ENCODE measurements at regions not wholly inside any gene's neighbourhood (a gene's known extent, or its start where the extent isn't known, plus 50 kb on each side); places are given as distances from the start of the nearest gene placed in this dataset.
A peak's percentile ranks its signal among the peaks of the same experiment; 100 is the strongest.

GRCh38 chr3:23117856-23118255, 85.3 kb upstream of the UBE2E2 start:
- no peaks in the 10 kb centered on the region for H3K36me3 ChIP-seq (ENCODE audit: control insufficient read depth in 1 of 2, insufficient read depth in 2 of 2, low read length in 2 of 2)
- H3K4me3 ChIP-seq (ENCODE audit: low read depth, low read length): no peak overlapping the region
- H4K91ac ChIP-seq (ENCODE audit: low read depth, low read length): no peak overlapping the region
- H3K9me3 ChIP-seq (ENCODE audit: insufficient read depth, low read depth, low read length): no peaks in the 10 kb centered on the region
- no CpG with 5 or more reads among the region's 1 CpG for WGBS (ENCODE audit: extremely low coverage, insufficient coverage, insufficient read length)
- H3K4me1 ChIP-seq (ENCODE audit: control insufficient read depth in 1 of 2, insufficient read depth in 2 of 2, low read length in 2 of 2): peaks cover 2 to 3% of the 10 kb centered on the region in 2 experiments
- no peak overlapping the region for H3K4me2 ChIP-seq (ENCODE audit: low read length)
- H3K9ac ChIP-seq (ENCODE audit: low read length): no peak overlapping the region
- no peak overlapping the region for H2BK5ac ChIP-seq (ENCODE audit: low read depth, low read length, poor library complexity)
- H3K14ac ChIP-seq (ENCODE audit: low read length): no peak overlapping the region
- no peaks in the 10 kb centered on the region for H3K27me3 ChIP-seq (ENCODE audit: insufficient read depth, low read length)
- H4K12ac ChIP-seq (ENCODE audit: low read depth, low read length): no peak overlapping the region
- H3K4ac ChIP-seq (ENCODE audit: low read depth, low read length): no peak overlapping the region
- no peak overlapping the region for H3K27ac ChIP-seq (ENCODE audit: low read depth, low read length)
- no peak overlapping the region for H3K18ac ChIP-seq (ENCODE audit: low read length)
- no peaks in the 10 kb centered on the region for H3K79me2 ChIP-seq (ENCODE audit: control insufficient read depth, insufficient read depth, low read length, poor library complexity)
- H2BK12ac ChIP-seq (ENCODE audit: low read length): no peak overlapping the region
- H4K8ac ChIP-seq (ENCODE audit: low read depth, low read length): no peak overlapping the region
- no peak overlapping the region for H2BK120ac ChIP-seq (ENCODE audit: insufficient read depth, low read length, poor library complexity)
- no peak overlapping the region for H2AK5ac ChIP-seq (ENCODE audit: low read length)
- H2AFZ ChIP-seq (ENCODE audit: insufficient read depth, low read length, poor library complexity): no peak overlapping the region
- no peaks in the 10 kb centered on the region for H3K79me1 ChIP-seq (ENCODE audit: low read length)
- H3K23ac ChIP-seq (ENCODE audit: low read length): no peak overlapping the region
- peak; percentile 75 to 89 for DNase-seq

- DNase-seq: peak; percentile 51 to 90
- no peak overlapping the region for H3K4ac ChIP-seq (ENCODE audit: low read depth, low read length)
- no peak overlapping the region for H3K27ac ChIP-seq (ENCODE audit: low read depth, low read length)
- H3K79me2 ChIP-seq (ENCODE audit: control insufficient read depth, insufficient read depth, low read length, poor library complexity): no peaks in the 10 kb centered on the region
- H3K9ac ChIP-seq (ENCODE audit: low read length): no peak overlapping the region
- H3K23ac ChIP-seq (ENCODE audit: low read length): no peak overlapping the region
- no peak overlapping the region for H2BK5ac ChIP-seq (ENCODE audit: low read depth, low read length, poor library complexity)
- no peak overlapping the region for H3K4me3 ChIP-seq (ENCODE audit: low read depth, low read length)
- no peak overlapping the region for H2BK120ac ChIP-seq (ENCODE audit: insufficient read depth, low read length, poor library complexity)
- no peak overlapping the region for H2AK5ac ChIP-seq (ENCODE audit: low read length)
- no peak overlapping the region for H3K14ac ChIP-seq (ENCODE audit: low read length)
- no peak overlapping the region for H2AFZ ChIP-seq (ENCODE audit: insufficient read depth, low read length, poor library complexity)
- peaks cover 1% of the 10 kb centered on the region for H3K79me1 ChIP-seq (ENCODE audit: low read length)
- no peaks in the 10 kb centered on the region for H3K9me3 ChIP-seq (ENCODE audit: insufficient read depth, low read depth, low read length)
- H3K27me3 ChIP-seq (ENCODE audit: insufficient read depth, low read length): no peaks in the 10 kb centered on the region
- H4K91ac ChIP-seq (ENCODE audit: low read depth, low read length): no peak overlapping the region
- H3K36me3 ChIP-seq (ENCODE audit: control insufficient read depth in 1 of 2, insufficient read depth in 2 of 2, low read length in 2 of 2): no peaks in the 10 kb centered on the region
- no peak overlapping the region for H4K8ac ChIP-seq (ENCODE audit: low read depth, low read length)
- H3K4me2 ChIP-seq (ENCODE audit: low read length): no peak overlapping the region
- H4K12ac ChIP-seq (ENCODE audit: low read depth, low read length): no peak overlapping the region
- peaks cover 0 to 5% of the 10 kb centered on the region in 2 experiments for H3K4me1 ChIP-seq (ENCODE audit: control insufficient read depth in 1 of 2, insufficient read depth in 2 of 2, low read length in 2 of 2)
- WGBS (ENCODE audit: extremely low coverage, insufficient coverage, insufficient read length): 100% methylated on average over 1 of the region's 3 CpGs
- no peak overlapping the region for H3K18ac ChIP-seq (ENCODE audit: low read length)
- no peak overlapping the region for H2BK12ac ChIP-seq (ENCODE audit: low read length)
These were observed 75.9 kb upstream of the UBE2E2 start for GRCh38 chr3:23127196-23127595.

GRCh38 chr3:23128655-23129054, 74.5 kb upstream of the UBE2E2 start:
- Histone ChIP-seq H3K23ac (ENCODE audit: low read length) (peak overlapping the region; percentile 94), H3K18ac (ENCODE audit: low read length) (no peak overlapping the region), H4K91ac (ENCODE audit: low read depth, low read length) (no peak overlapping the region), H4K8ac (ENCODE audit: low read depth, low read length) (no peak overlapping the region), H3K27me3 (ENCODE audit: insufficient read depth, low read length) (no peaks in the 10 kb centered on the region), H4K12ac (ENCODE audit: low read depth, low read length) (no peak overlapping the region), H3K9ac (ENCODE audit: low read length) (no peak overlapping the region), H3K4me3 (ENCODE audit: low read depth, low read length) (no peak overlapping the region), H3K4me2 (ENCODE audit: low read length) (no peak overlapping the region), H3K4me1 (ENCODE audit: control insufficient read depth in 1 of 2, insufficient read depth in 2 of 2, low read length in 2 of 2) (peaks cover 0 to 5% of the 10 kb centered on the region in 2 experiments), H2BK120ac (ENCODE audit: insufficient read depth, low read length, poor library complexity) (no peak overlapping the region), H3K27ac (ENCODE audit: low read depth, low read length) (no peak overlapping the region), H3K79me1 (ENCODE audit: low read length) (peaks cover 1% of the 10 kb centered on the region), H3K14ac (ENCODE audit: low read length) (no peak overlapping the region), H2BK5ac (ENCODE audit: low read depth, low read length, poor library complexity) (no peak overlapping the region), H2AFZ (ENCODE audit: insufficient read depth, low read length, poor library complexity) (no peak overlapping the region), H3K79me2 (ENCODE audit: control insufficient read depth, insufficient read depth, low read length, poor library complexity) (no peaks in the 10 kb centered on the region), H2BK12ac (ENCODE audit: low read length) (no peak overlapping the region), H3K36me3 (ENCODE audit: control insufficient read depth in 1 of 2, insufficient read depth in 2 of 2, low read length in 2 of 2) (no peaks in the 10 kb centered on the region), H3K4ac (ENCODE audit: low read depth, low read length) (no peak overlapping the region), H2AK5ac (ENCODE audit: low read length) (no peak overlapping the region), H3K9me3 (ENCODE audit: insufficient read depth, low read depth, low read length) (no peaks in the 10 kb centered on the region)
- no CpG with 5 or more reads among the region's 2 CpGs for WGBS (ENCODE audit: extremely low coverage, insufficient coverage, insufficient read length)
- DNase-seq: no peak

GRCh38 chr3:23129117-23129516, 74.0 kb upstream of the UBE2E2 start:
- WGBS (ENCODE audit: extremely low coverage, insufficient coverage, insufficient read length): no CpG with 5 or more reads among the region's 4 CpGs
- no peak overlapping the region for H4K12ac ChIP-seq (ENCODE audit: low read depth, low read length)
- H4K8ac ChIP-seq (ENCODE audit: low read depth, low read length): no peak overlapping the region
- H3K18ac ChIP-seq (ENCODE audit: low read length): no peak overlapping the region
- no peak overlapping the region for H2BK12ac ChIP-seq (ENCODE audit: low read length)
- H3K4me3 ChIP-seq (ENCODE audit: low read depth, low read length): no peak overlapping the region
- H4K91ac ChIP-seq (ENCODE audit: low read depth, low read length): no peak overlapping the region
- H3K4me1 ChIP-seq (ENCODE audit: control insufficient read depth in 1 of 2, insufficient read depth in 2 of 2, low read length in 2 of 2): peaks cover 0 to 5% of the 10 kb centered on the region in 2 experiments
- no peak overlapping the region for H3K4me2 ChIP-seq (ENCODE audit: low read length)
- peak overlapping the region; percentile 37 for H3K23ac ChIP-seq (ENCODE audit: low read length)
- no peak overlapping the region for H3K14ac ChIP-seq (ENCODE audit: low read length)
- H3K79me1 ChIP-seq (ENCODE audit: low read length): peaks cover 1% of the 10 kb centered on the region
- H3K4ac ChIP-seq (ENCODE audit: low read depth, low read length): no peak overlapping the region
- no peak overlapping the region for H2AK5ac ChIP-seq (ENCODE audit: low read length)
- H3K79me2 ChIP-seq (ENCODE audit: control insufficient read depth, insufficient read depth, low read length, poor library complexity): no peaks in the 10 kb centered on the region
- H3K36me3 ChIP-seq (ENCODE audit: control insufficient read depth in 1 of 2, insufficient read depth in 2 of 2, low read length in 2 of 2): no peaks in the 10 kb centered on the region
- no peaks in the 10 kb centered on the region for H3K9me3 ChIP-seq (ENCODE audit: insufficient read depth, low read depth, low read length)
- no peaks in the 10 kb centered on the region for H3K27me3 ChIP-seq (ENCODE audit: insufficient read depth, low read length)
- no peak overlapping the region for H3K9ac ChIP-seq (ENCODE audit: low read length)
- no peak for DNase-seq
- no peak overlapping the region for H2BK120ac ChIP-seq (ENCODE audit: insufficient read depth, low read length, poor library complexity)
- H2BK5ac ChIP-seq (ENCODE audit: low read depth, low read length, poor library complexity): no peak overlapping the region
- H3K27ac ChIP-seq (ENCODE audit: low read depth, low read length): no peak overlapping the region
- no peak overlapping the region for H2AFZ ChIP-seq (ENCODE audit: insufficient read depth, low read length, poor library complexity)
